Naive thymus-derived CD4-positive, alpha-beta T cell (primary cell): ENCODE measurements at regions not wholly inside any gene's neighbourhood (a gene's known extent, or its start where the extent isn't known, plus 50 kb on each side); places are given as distances from the start of the nearest gene placed in this dataset.
"Not testable (repeated sequence)": the region's sequence is repeated elsewhere in the genome, so short reads cannot be mapped to it uniquely, and the experiment has no call there.

ENCODE experiments used
- ATAC-seq: fragments of 150-1000 bp; cut with Tn5 transposase; 2 replicates; pipeline ENCODE4 v1.10.0; 2021; ENCODE audit warnings: mild to moderate bottlenecking, moderate library complexity
- CTCF ChIA-PET: fragments of 350-600 bp; sonication (Branson Sonifier 250); formaldehyde crosslinking; loops from one replicate; lab custom pipeline; 2021; ENCODE audit warnings: antibody characterized with exemption; lab: Charles Lee
- POLR2A ChIA-PET: fragments of 350-600 bp; sonication (Branson Sonifier 250); formaldehyde crosslinking; loops from one replicate; lab custom pipeline; 2021; ENCODE audit warnings: antibody characterized with exemption, inconsistent platforms; lab: Charles Lee
- DNase-seq, 9 donors: peaks; one replicate each; pipeline versions ENCODE4 v3.0.0 to v3.0.0-alpha.2; 2020 to 2022; ENCODE audit warnings: mixed read lengths in 1 of 9
- H3K27ac ChIP-seq: one replicate; pipeline ENCODE4 v1.7.0; 2013; ENCODE audit warnings: mild to moderate bottlenecking, low read depth, low read length, moderate library complexity
- H3K27me3 ChIP-seq, 2 donors: one replicate each; pipeline ENCODE4 v1.7.0; 2013; ENCODE audit warnings: low read length in 2 of 2, mild to moderate bottlenecking in 2 of 2, moderate library complexity in 2 of 2; ENCODE audit not compliant: control insufficient read depth in 2 of 2, insufficient read depth in 2 of 2
- H3K36me3 ChIP-seq, 3 experiments: 1 replicate in 2 of 3; 2 replicates in 1 of 3; pipeline ENCODE4 v1.7.0; 2013; ENCODE audit warnings: low read length in 3 of 3, mild to moderate bottlenecking in 3 of 3, moderate library complexity in 1 of 3; ENCODE audit not compliant: insufficient read depth in 3 of 3, control insufficient read depth in 2 of 3
- H3K4me1 ChIP-seq, 2 donors: one replicate each; pipeline ENCODE4 v1.7.0; 2013; ENCODE audit warnings: low read length in 2 of 2, mild to moderate bottlenecking in 2 of 2, moderate library complexity in 1 of 2; ENCODE audit not compliant: control insufficient read depth in 2 of 2, insufficient read depth in 2 of 2
- H3K4me3 ChIP-seq: 2 replicates; pipeline ENCODE4 v1.7.0; 2013; ENCODE audit warnings: mild to moderate bottlenecking, low read length
- H3K9me3 ChIP-seq, 3 experiments: 1 replicate in 2 of 3; 2 replicates in 1 of 3; pipeline ENCODE4 v1.7.0; 2013; ENCODE audit warnings: low read length in 3 of 3; ENCODE audit not compliant: control insufficient read depth in 2 of 3
- H3K27ac Mint-ChIP-seq, 9 donors: one replicate each; pipeline ENCODE4 v1.8.0; 2020 to 2022; ENCODE audit warnings: mixed read lengths in 9 of 9, mild to moderate bottlenecking in 8 of 9, moderate library complexity in 5 of 9, inconsistent platforms in 2 of 9
- H3K27me3 Mint-ChIP-seq, 5 donors: one replicate each; pipeline ENCODE4 v1.8.0; 2021 to 2022; ENCODE audit warnings: mixed read lengths in 5 of 5, mild to moderate bottlenecking in 1 of 5
- H3K36me3 Mint-ChIP-seq, 5 donors: one replicate each; pipeline ENCODE4 v1.8.0; 2020 to 2022; ENCODE audit warnings: mixed read lengths in 5 of 5, mild to moderate bottlenecking in 3 of 5, inconsistent platforms in 1 of 5
- H3K4me1 Mint-ChIP-seq, 7 donors: one replicate each; pipeline ENCODE4 v1.8.0; 2020 to 2022; ENCODE audit warnings: mixed read lengths in 7 of 7, mild to moderate bottlenecking in 3 of 7, inconsistent platforms in 1 of 7
- H3K4me3 Mint-ChIP-seq, 10 donors: one replicate each; pipeline ENCODE4 v1.8.0; 2020 to 2022; ENCODE audit warnings: mild to moderate bottlenecking in 10 of 10, mixed read lengths in 10 of 10, moderate library complexity in 6 of 10, inconsistent platforms in 2 of 10
- H3K9me3 Mint-ChIP-seq, 11 donors: one replicate each; pipeline ENCODE4 v1.8.0; 2020 to 2022; ENCODE audit warnings: mixed read lengths in 11 of 11, mild to moderate bottlenecking in 4 of 11, inconsistent platforms in 1 of 11, moderate library complexity in 1 of 11
- intact Hi-C, 2 donors: fragments of 100-400 bp; cut with micrococcal nuclease; formaldehyde crosslinking; loops; one replicate each; pipeline ENCODE4 v1.15.1; 2023

DNA sequence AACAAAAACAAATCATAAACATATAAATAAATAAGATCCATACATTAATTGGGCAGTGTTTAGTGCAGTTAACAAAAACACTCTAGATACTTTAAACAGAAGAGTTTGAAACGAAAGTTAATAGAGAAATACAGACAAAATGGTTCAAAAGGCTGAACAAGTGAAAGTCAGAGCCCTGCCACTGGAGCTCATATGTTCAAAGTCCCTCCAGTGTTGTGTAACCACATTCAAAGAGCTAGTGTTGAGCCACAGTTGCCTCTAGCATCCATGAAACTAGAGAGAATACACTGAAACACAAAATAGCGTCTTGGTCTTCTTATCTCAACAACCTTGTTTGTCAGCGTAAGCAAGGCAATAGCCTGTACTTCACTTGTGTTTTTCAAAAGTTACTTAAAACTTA, 1309.8 kb upstream of the NRXN1 start:
- Mint-ChIP-seq H3K27me3 (no peaks in the 10 kb centered on the region), H3K4me3 (no peak overlapping the region), H3K4me1 (no peaks in the 10 kb centered on the region), H3K9me3 (peaks cover 0 to 17% (median 3%) of the 10 kb centered on the region in 11 donors), H3K36me3 (no peaks in the 10 kb centered on the region), H3K27ac (no peak overlapping the region)
- DNase-seq: no peak
- no peaks in the 10 kb centered on the region for H3K9me3 ChIP-seq
- H3K27me3 ChIP-seq: no peaks in the 10 kb centered on the region
- ChIA-PET CTCF (no interaction called here), POLR2A (no interaction called here)
- no peaks in the 10 kb centered on the region for H3K36me3 ChIP-seq
- no peaks in the 10 kb centered on the region for H3K4me1 ChIP-seq
- intact Hi-C loops: no loop called here
- H3K27ac ChIP-seq: no peak overlapping the region
- no peak for ATAC-seq
- H3K4me3 ChIP-seq: no peak overlapping the region

DNA sequence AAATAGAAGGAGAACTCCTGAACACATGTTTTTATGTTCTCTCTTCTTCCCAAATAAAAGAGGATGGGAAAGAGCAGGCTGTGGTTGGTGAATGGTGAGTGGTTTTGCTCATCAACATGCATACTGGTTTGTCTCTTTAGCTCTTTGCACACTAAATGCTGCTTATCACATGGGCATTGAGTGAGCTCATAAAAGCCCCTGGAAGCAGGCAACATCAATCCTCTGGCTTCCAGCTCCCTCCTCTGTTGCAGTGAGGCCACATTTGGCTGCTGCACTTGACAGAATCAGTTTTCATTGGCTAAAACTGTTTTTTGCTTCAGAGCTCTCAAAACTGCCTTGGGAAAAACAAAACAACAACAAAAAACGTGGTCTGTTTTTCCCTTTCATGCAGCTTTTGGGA, 1308.2 kb upstream of the NRXN1 start:
- ATAC-seq (no peak), DNase-seq (no peak)
- Histone ChIP-seq H3K36me3 (no peaks in the 10 kb centered on the region), H3K27ac (no peak overlapping the region), H3K27me3 (no peaks in the 10 kb centered on the region), H3K9me3 (no peaks in the 10 kb centered on the region), H3K4me3 (no peak overlapping the region), H3K4me1 (no peaks in the 10 kb centered on the region)
- H3K36me3 Mint-ChIP-seq: no peaks in the 10 kb centered on the region
- POLR2A ChIA-PET: no interaction called here
- H3K9me3 Mint-ChIP-seq: peaks cover 0 to 9% (median 2%) of the 10 kb centered on the region in 11 donors
- H3K27ac Mint-ChIP-seq: no peak overlapping the region
- intact Hi-C loops: no loop called here
- H3K4me3 Mint-ChIP-seq: no peak overlapping the region
- CTCF ChIA-PET: no interaction called here
- no peaks in the 10 kb centered on the region for H3K4me1 Mint-ChIP-seq
- no peaks in the 10 kb centered on the region for H3K27me3 Mint-ChIP-seq

- H3K27ac Mint-ChIP-seq, H3K36me3 Mint-ChIP-seq, H3K4me1 ChIP-seq, H3K36me3 ChIP-seq, H3K27me3 Mint-ChIP-seq, H3K4me3 ChIP-seq, CTCF ChIA-PET, POLR2A ChIA-PET, ATAC-seq, H3K9me3 ChIP-seq, H3K9me3 Mint-ChIP-seq, H3K4me3 Mint-ChIP-seq, DNase-seq, H3K27ac ChIP-seq, intact Hi-C loops, H3K27me3 ChIP-seq, H3K4me1 Mint-ChIP-seq: not testable (repeated sequence)
Measured at GRCh38 chr2:52337786-52338185, 1305.9 kb upstream of the NRXN1 start.

- Mint-ChIP-seq H3K4me3 (no peak overlapping the region), H3K36me3 (no peaks in the 10 kb centered on the region), H3K4me1 (no peaks in the 10 kb centered on the region), H3K27ac (no peak overlapping the region), H3K9me3 (peaks cover 0 to 12% (median 2%) of the 10 kb centered on the region in 11 donors), H3K27me3 (no peaks in the 10 kb centered on the region)
- DNase-seq (no peak), ATAC-seq (no peak)
- no peak overlapping the region for H3K27ac ChIP-seq
- H3K4me3 ChIP-seq: no peak overlapping the region
- intact Hi-C loops: no loop called here
- CTCF ChIA-PET: no interaction called here
- H3K27me3 ChIP-seq: no peaks in the 10 kb centered on the region
- POLR2A ChIA-PET: interaction anchor here (0.7 kb wide), 1 partner anchor 46 kb away, joined by 5 read pairs; no protein-coding TSS in a partner anchor
- H3K4me1 ChIP-seq: no peaks in the 10 kb centered on the region
- no peaks in the 10 kb centered on the region for H3K36me3 ChIP-seq
- no peaks in the 10 kb centered on the region for H3K9me3 ChIP-seq
Measured at GRCh38 chr2:52336951-52337350, 1305.0 kb upstream of the NRXN1 start.

- Mint-ChIP-seq H3K4me1 (no peaks in the 10 kb centered on the region), H3K36me3 (no peaks in the 10 kb centered on the region), H3K4me3 (no peak overlapping the region), H3K9me3 (peaks cover 0 to 15% (median 4%) of the 10 kb centered on the region in 11 donors), H3K27ac (no peak overlapping the region), H3K27me3 (no peaks in the 10 kb centered on the region)
- intact Hi-C loops: no loop called here
- Histone ChIP-seq H3K27me3 (no peaks in the 10 kb centered on the region), H3K36me3 (no peaks in the 10 kb centered on the region), H3K27ac (no peak overlapping the region), H3K4me1 (no peaks in the 10 kb centered on the region), H3K4me3 (no peak overlapping the region), H3K9me3 (no peaks in the 10 kb centered on the region)
- ATAC-seq (no peak), DNase-seq (no peak)
- CTCF ChIA-PET: no interaction called here
- POLR2A ChIA-PET: no interaction called here
Measured at GRCh38 chr2:52335727-52336126, 1303.8 kb upstream of the NRXN1 start.

- H3K4me1 ChIP-seq: no peaks in the 10 kb centered on the region
Measured at GRCh38 chr2:52334185-52334584, 1302.3 kb upstream of the NRXN1 start.

DNA sequence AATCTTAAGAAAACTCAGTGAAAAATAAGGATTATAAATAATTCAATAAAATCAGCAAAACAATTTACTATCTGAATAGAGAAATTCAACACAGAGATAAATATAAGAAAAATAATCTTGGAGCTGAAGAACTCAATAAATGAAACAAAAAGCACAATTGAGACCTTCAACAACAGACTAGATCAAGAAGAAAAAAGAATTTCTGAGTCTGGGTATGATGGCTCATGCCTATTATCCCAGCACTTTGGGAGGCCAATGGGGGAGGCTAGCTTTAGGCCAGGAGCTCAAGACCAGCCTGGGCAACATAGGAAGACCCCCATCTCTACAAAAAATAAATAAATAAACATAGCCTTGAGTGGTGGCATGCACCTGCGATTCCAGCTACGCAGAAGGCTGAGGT, 1295.7 kb upstream of the NRXN1 start:
- H3K9me3 Mint-ChIP-seq: peaks cover 6 to 42% (median 15%) of the 10 kb centered on the region in 11 donors
- ATAC-seq (no peak), DNase-seq (no peak)
- no peak overlapping the region for H3K27ac ChIP-seq
- no peaks in the 10 kb centered on the region for H3K27me3 ChIP-seq
- no peaks in the 10 kb centered on the region for H3K4me1 ChIP-seq
- no peaks in the 10 kb centered on the region for H3K36me3 ChIP-seq
- intact Hi-C loops: no loop called here
- no peak overlapping the region for H3K4me3 Mint-ChIP-seq
- POLR2A ChIA-PET: no interaction called here
- H3K27me3 Mint-ChIP-seq: no peaks in the 10 kb centered on the region
- CTCF ChIA-PET: no interaction called here
- H3K4me1 Mint-ChIP-seq: no peaks in the 10 kb centered on the region
- no peaks in the 10 kb centered on the region for H3K36me3 Mint-ChIP-seq
- H3K4me3 ChIP-seq: no peak overlapping the region
- H3K27ac Mint-ChIP-seq: no peak overlapping the region
- H3K9me3 ChIP-seq: peaks cover 0 to 21% (median 0%) of the 10 kb centered on the region in 3 experiments

More at GRCh38 chr2:52334185-52334584, 1302.3 kb upstream of the NRXN1 start:
- ChIA-PET CTCF (no interaction called here), POLR2A (no interaction called here)
- Mint-ChIP-seq H3K36me3 (no peaks in the 10 kb centered on the region), H3K27ac (no peak overlapping the region), H3K27me3 (no peaks in the 10 kb centered on the region), H3K4me3 (no peak overlapping the region), H3K4me1 (no peaks in the 10 kb centered on the region), H3K9me3 (peaks cover 2 to 23% (median 6%) of the 10 kb centered on the region in 11 donors)
- no peaks in the 10 kb centered on the region for H3K27me3 ChIP-seq
- no peak overlapping the region for H3K27ac ChIP-seq
- H3K9me3 ChIP-seq: no peaks in the 10 kb centered on the region
- intact Hi-C loops: no loop called here
- no peak overlapping the region for H3K4me3 ChIP-seq
- ATAC-seq: no peak
- H3K36me3 ChIP-seq: no peaks in the 10 kb centered on the region
- no peak for DNase-seq
